ENCODE measurements at regions not wholly inside any gene's neighbourhood (a gene's known extent, or its start where the extent isn't known, plus 50 kb on each side); places are given as distances from the start of the nearest gene placed in this dataset.

DNA sequence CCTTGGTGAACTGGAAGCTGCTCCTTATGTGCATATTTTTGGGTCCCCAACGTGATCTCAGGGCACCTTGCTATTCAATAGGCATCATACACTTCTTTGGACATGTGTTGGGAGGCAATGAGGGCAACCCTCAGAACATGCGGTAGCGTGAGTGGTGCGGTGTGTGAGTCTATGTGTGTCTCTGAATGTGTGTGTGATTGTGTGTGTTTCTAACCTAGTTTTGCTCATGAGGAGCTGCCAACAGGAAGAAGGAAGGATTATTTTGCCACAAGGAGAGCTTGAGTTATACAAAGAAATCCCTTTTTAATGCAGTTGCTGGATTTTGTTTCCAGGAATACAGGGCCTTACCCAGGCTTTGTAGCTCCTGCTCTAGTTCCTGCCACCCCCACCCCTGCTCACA, 75.8 kb upstream of the ITGA6 start:
- intact Hi-C loops (cut with micrococcal nuclease; ENCODE audit: unreplicated experiment) = no loop called here
- TF ChIP-seq EZH2 (IDR thresholded peaks at IDR 0.05; ENCODE audit: borderline replicate concordance, low read depth, low read length, poor library complexity, severe bottlenecking) = no peak
- TF ChIP-seq, protein P1, sequence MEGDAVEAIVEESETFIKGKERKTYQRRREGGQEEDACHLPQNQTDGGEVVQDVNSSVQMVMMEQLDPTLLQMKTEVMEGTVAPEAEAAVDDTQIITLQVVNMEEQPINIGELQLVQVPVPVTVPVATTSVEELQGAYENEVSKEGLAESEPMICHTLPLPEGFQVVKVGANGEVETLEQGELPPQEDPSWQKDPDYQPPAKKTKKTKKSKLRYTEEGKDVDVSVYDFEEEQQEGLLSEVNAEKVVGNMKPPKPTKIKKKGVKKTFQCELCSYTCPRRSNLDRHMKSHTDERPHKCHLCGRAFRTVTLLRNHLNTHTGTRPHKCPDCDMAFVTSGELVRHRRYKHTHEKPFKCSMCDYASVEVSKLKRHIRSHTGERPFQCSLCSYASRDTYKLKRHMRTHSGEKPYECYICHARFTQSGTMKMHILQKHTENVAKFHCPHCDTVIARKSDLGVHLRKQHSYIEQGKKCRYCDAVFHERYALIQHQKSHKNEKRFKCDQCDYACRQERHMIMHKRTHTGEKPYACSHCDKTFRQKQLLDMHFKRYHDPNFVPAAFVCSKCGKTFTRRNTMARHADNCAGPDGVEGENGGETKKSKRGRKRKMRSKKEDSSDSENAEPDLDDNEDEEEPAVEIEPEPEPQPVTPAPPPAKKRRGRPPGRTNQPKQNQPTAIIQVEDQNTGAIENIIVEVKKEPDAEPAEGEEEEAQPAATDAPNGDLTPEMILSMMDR (conservative IDR thresholded peaks at IDR 0.05; ENCODE audit: low read depth, low read length) = no peak
- no TSS peak for BruUV-seq (replicated peaks)
- Histone ChIP-seq H3K4me1 (ENCODE audit: insufficient read depth, low read length, poor library complexity, severe bottlenecking) (no peaks in the 10 kb centered on the region), H3K27ac (ENCODE audit: low read depth, low read length, poor library complexity, severe bottlenecking) (no peak overlapping the region), H3K27me3 (replicated peaks; ENCODE audit: insufficient read depth, low read depth, low read length, poor library complexity) (peaks cover 37% of the 10 kb centered on the region), H3K9me3 (ENCODE audit: low read depth, low read length, poor library complexity, severe bottlenecking) (peaks cover 10% of the 10 kb centered on the region), H3K4me3 (ENCODE audit: low read depth, low read length, poor library complexity, severe bottlenecking) (no peak overlapping the region), H3K36me3 (ENCODE audit: insufficient read depth, low read length, poor library complexity, severe bottlenecking) (no peaks in the 10 kb centered on the region)
- DNase-seq (ENCODE audit: low spot score) = no peak
- CTCF ChIA-PET = no interaction called here
- POLR2A ChIA-PET (ENCODE audit: low non-redundant PET) = no interaction called here

DNA sequence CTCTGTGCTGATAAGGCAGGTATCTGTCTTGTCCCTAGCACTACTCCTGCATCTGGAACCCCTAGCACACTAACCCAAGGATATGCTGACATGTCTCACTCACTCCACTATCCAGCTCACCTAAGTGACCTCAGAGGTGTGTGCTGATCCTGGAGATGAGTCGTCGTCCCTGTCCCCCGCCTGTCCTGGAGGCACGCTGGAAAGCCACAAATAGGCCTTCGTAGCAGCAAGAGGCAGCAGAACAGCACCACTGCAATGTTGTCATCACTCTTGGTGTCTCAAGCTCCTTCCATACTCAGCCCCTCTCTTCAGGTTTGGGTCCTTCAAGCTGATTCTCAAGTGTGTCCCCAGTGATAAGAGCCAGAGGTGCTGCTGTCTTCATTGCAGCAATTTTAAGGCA, 73.0 kb upstream of the ITGA6 start:
- intact Hi-C loops (cut with micrococcal nuclease; ENCODE audit: unreplicated experiment) = no loop called here
- Histone ChIP-seq H3K4me3 (ENCODE audit: low read depth, low read length, poor library complexity, severe bottlenecking) (no peak overlapping the region), H3K27me3 (replicated peaks; ENCODE audit: insufficient read depth, low read depth, low read length, poor library complexity) (peaks cover 20% of the 10 kb centered on the region), H3K27ac (ENCODE audit: low read depth, low read length, poor library complexity, severe bottlenecking) (no peak overlapping the region), H3K9me3 (ENCODE audit: low read depth, low read length, poor library complexity, severe bottlenecking) (no peaks in the 10 kb centered on the region), H3K36me3 (ENCODE audit: insufficient read depth, low read length, poor library complexity, severe bottlenecking) (no peaks in the 10 kb centered on the region), H3K4me1 (ENCODE audit: insufficient read depth, low read length, poor library complexity, severe bottlenecking) (no peaks in the 10 kb centered on the region)
- ChIA-PET CTCF (no interaction called here), POLR2A (ENCODE audit: low non-redundant PET) (no interaction called here)
- no peak for TF ChIP-seq EZH2 (IDR thresholded peaks at IDR 0.05; ENCODE audit: borderline replicate concordance, low read depth, low read length, poor library complexity, severe bottlenecking)
- TF ChIP-seq, protein P1 (conservative IDR thresholded peaks at IDR 0.05; ENCODE audit: low read depth, low read length) = no peak
- BruUV-seq (replicated peaks) = no TSS peak
- no peak for DNase-seq (ENCODE audit: low spot score)

- H3K27ac ChIP-seq (ENCODE audit: low read depth, low read length, poor library complexity, severe bottlenecking) = no peak overlapping the region
- no peak overlapping the region for H3K4me3 ChIP-seq (ENCODE audit: low read depth, low read length, poor library complexity, severe bottlenecking)
- intact Hi-C loops (cut with micrococcal nuclease; ENCODE audit: unreplicated experiment) = no loop called here
- no peaks in the 10 kb centered on the region for H3K4me1 ChIP-seq (ENCODE audit: insufficient read depth, low read length, poor library complexity, severe bottlenecking)
- H3K36me3 ChIP-seq (ENCODE audit: insufficient read depth, low read length, poor library complexity, severe bottlenecking) = no peaks in the 10 kb centered on the region
- H3K27me3 ChIP-seq (replicated peaks; ENCODE audit: insufficient read depth, low read depth, low read length, poor library complexity) = peaks cover 19% of the 10 kb centered on the region
- no TSS peak for BruUV-seq (replicated peaks)
- CTCF ChIA-PET = no interaction called here
- TF ChIP-seq, protein P1 (conservative IDR thresholded peaks at IDR 0.05; ENCODE audit: low read depth, low read length) = no peak
- TF ChIP-seq EZH2 (IDR thresholded peaks at IDR 0.05; ENCODE audit: borderline replicate concordance, low read depth, low read length, poor library complexity, severe bottlenecking) = no peak
- no peak for DNase-seq (ENCODE audit: low spot score)
- POLR2A ChIA-PET (ENCODE audit: low non-redundant PET) = no interaction called here
- H3K9me3 ChIP-seq (ENCODE audit: low read depth, low read length, poor library complexity, severe bottlenecking) = no peaks in the 10 kb centered on the region
Measured at GRCh38 chr2:172357442-172357841, 69.9 kb upstream of the ITGA6 start.
